ENCODE measurements at regions not wholly inside any gene's neighbourhood (a gene's known extent, or its start where the extent isn't known, plus 50 kb on each side); places are given as distances from the start of the nearest gene placed in this dataset.

DNA sequence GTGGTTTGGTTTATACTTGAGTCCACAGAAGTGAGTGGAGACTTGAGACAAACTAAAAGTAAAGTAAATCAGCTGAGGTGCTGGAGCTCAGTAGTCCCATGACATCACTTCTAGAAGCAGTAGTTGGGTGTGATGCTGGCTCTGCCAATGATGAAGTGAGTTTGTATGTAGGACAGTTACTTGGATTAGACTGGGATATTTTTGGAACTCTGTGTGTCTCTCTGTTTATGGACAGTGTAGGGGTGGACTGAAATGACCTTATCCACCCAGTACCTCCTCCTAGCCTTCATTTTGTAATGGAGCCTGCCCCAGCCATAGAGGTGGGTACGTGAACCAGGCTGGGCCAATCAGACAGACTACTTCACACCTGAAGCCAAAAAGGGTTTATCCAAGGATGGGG is 52.2 kb downstream of the POLR1D start:
- Mint-ChIP-seq H3K9me3 (no peaks in the 10 kb centered on the region), H3K36me3 (ENCODE audit: low read depth) (no peaks in the 10 kb centered on the region), H3K27me3 (peaks cover 2% of the 10 kb centered on the region), H3K4me3 (no peak overlapping the region), H3K27ac (no peak overlapping the region), H3K4me1 (no peaks in the 10 kb centered on the region)
- no peak for ATAC-seq (ENCODE audit: low read depth)
- ChIA-PET CTCF (no interaction called here), POLR2A (no interaction called here)
- intact Hi-C loops (cut with micrococcal nuclease): no loop called here
- TF ChIP-seq, protein P1, sequence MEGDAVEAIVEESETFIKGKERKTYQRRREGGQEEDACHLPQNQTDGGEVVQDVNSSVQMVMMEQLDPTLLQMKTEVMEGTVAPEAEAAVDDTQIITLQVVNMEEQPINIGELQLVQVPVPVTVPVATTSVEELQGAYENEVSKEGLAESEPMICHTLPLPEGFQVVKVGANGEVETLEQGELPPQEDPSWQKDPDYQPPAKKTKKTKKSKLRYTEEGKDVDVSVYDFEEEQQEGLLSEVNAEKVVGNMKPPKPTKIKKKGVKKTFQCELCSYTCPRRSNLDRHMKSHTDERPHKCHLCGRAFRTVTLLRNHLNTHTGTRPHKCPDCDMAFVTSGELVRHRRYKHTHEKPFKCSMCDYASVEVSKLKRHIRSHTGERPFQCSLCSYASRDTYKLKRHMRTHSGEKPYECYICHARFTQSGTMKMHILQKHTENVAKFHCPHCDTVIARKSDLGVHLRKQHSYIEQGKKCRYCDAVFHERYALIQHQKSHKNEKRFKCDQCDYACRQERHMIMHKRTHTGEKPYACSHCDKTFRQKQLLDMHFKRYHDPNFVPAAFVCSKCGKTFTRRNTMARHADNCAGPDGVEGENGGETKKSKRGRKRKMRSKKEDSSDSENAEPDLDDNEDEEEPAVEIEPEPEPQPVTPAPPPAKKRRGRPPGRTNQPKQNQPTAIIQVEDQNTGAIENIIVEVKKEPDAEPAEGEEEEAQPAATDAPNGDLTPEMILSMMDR (IDR thresholded peaks at IDR 0.05): no peak
- no peak for DNase-seq

DNA sequence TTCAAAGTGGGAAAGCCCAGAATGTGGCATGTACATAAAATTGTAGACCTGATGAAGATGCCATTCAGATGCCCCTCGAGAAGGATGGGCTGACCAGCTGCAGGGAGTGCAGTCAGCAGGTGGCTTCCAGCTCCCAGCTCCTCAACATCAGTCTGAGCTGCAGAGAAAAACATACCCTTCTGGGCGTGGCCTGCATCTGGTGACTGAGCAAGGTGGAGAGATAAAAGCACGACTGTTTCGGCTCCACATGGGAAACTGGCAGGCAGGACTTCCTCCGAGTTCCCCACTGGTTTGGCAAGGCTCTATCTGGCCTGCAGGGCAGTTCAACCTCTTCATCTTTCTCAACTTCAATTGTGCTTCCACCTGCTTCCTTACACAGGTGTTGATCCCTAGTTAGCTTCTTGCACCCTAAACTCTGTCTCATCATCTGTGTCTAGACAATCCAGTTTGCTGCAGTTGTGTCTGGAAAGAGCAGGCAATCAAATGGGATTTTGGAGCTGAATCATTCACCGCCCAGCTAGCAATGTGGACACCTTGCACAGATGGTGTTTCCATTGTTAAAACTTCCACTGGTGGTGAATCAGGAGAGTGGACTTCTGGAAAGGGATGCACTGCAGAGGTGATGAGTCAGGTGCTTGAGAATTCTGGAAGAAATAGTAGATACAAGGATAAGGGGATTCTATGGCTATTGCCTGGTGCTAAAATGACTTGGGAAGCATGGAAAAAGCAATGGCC is 56.8 kb downstream of the POLR1D start:
- Mint-ChIP-seq H3K36me3 (ENCODE audit: low read depth) (no peaks in the 10 kb centered on the region), H3K9me3 (no peaks in the 10 kb centered on the region), H3K4me3 (no peak overlapping the region), H3K27ac (no peak overlapping the region), H3K4me1 (no peaks in the 10 kb centered on the region), H3K27me3 (peaks cover 6% of the 10 kb centered on the region)
- TF ChIP-seq, protein P1 (IDR thresholded peaks at IDR 0.05): no peak
- DNase-seq (no peak), ATAC-seq (ENCODE audit: low read depth) (no peak)
- intact Hi-C loops (cut with micrococcal nuclease): no loop called here
- CTCF ChIA-PET: no interaction called here
- POLR2A ChIA-PET: no interaction called here

DNA sequence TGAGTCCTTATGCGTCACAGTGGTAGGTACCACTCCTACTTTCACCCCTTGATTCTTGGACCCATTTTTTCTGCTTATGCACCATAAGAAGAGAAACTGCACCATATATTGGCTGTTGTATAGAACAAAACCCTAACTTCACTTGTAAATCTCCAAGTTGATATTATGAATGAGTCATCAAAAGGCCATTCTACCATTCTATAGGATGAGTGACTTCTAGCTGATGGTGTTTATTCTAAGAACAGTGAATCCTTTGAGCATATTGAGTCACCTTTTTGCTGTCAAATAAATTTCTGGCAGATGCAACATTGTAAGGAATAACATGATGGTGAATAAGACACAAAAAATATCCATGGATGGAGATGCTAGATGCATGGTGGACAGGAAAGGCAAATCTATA is 57.7 kb downstream of the POLR1D start:
- Mint-ChIP-seq H3K27ac (no peak overlapping the region), H3K4me1 (no peaks in the 10 kb centered on the region), H3K36me3 (ENCODE audit: low read depth) (no peaks in the 10 kb centered on the region), H3K4me3 (no peak overlapping the region), H3K27me3 (peaks cover 6% of the 10 kb centered on the region), H3K9me3 (no peaks in the 10 kb centered on the region)
- no peak for DNase-seq
- CTCF ChIA-PET: no interaction called here
- intact Hi-C loops (cut with micrococcal nuclease): no loop called here
- no peak for ATAC-seq (ENCODE audit: low read depth)
- POLR2A ChIA-PET: no interaction called here
- TF ChIP-seq, protein P1 (IDR thresholded peaks at IDR 0.05): no peak

DNA sequence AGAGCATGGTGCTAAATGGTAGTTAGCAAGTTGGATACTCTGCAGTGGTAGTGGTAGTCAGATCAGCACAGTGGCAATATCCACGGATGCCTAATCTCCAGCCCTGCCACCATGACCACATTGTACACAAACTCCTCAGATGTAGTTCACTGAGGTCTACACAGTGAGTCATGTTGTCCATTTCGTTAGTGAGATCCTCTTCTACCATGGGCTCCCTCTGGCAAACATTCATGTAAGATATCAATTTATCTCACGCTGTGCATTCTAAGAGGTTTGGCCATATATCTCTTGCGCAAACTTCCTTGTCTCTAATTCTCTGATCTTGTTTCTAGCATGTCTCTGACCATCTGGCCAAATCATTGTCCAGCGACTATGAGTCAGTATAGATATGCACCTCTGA is 58.2 kb downstream of the POLR1D start:
- H3K27ac Mint-ChIP-seq: no peak overlapping the region
- TF ChIP-seq, protein P1 (IDR thresholded peaks at IDR 0.05): no peak
- ATAC-seq (ENCODE audit: low read depth): no peak
- H3K36me3 Mint-ChIP-seq (ENCODE audit: low read depth): no peaks in the 10 kb centered on the region
- H3K4me1 Mint-ChIP-seq: no peaks in the 10 kb centered on the region
- H3K9me3 Mint-ChIP-seq: no peaks in the 10 kb centered on the region
- POLR2A ChIA-PET: no interaction called here
- H3K4me3 Mint-ChIP-seq: no peak overlapping the region
- H3K27me3 Mint-ChIP-seq: peaks cover 6% of the 10 kb centered on the region
- intact Hi-C loops (cut with micrococcal nuclease): no loop called here
- CTCF ChIA-PET: no interaction called here
- no peak for DNase-seq

DNA sequence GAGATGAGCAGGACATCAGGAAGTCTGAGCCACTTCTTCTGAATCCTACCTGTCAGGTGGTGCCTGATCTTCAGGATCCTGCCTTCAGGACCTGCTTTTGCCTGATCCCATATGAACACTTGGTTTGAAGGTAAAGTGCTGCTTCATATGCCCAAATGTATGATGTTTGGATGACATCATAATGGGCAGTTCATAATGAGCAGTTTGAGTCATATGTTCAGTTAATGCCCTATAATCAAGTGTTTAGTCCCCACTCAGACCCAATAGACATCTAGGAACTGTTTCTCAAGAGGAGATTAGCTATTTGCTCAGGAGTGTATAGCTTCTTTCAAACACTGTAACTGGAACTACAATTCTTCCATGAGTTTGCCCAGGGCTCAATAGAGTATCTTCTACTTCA is 58.8 kb downstream of the POLR1D start:
- Mint-ChIP-seq H3K36me3 (ENCODE audit: low read depth) (no peaks in the 10 kb centered on the region), H3K27me3 (peaks cover 8% of the 10 kb centered on the region), H3K4me3 (no peak overlapping the region), H3K4me1 (no peaks in the 10 kb centered on the region), H3K27ac (no peak overlapping the region), H3K9me3 (no peaks in the 10 kb centered on the region)
- no peak for DNase-seq
- ChIA-PET CTCF (no interaction called here), POLR2A (no interaction called here)
- TF ChIP-seq, protein P1 (IDR thresholded peaks at IDR 0.05): no peak
- intact Hi-C loops (cut with micrococcal nuclease): no loop called here
- no peak for ATAC-seq (ENCODE audit: low read depth)
